Omental fat pad (tissue), 3 donors: ENCODE measurements at regions not wholly inside any gene's neighbourhood (a gene's known extent, or its start where the extent isn't known, plus 50 kb on each side); places are given as distances from the start of the nearest gene placed in this dataset.
"Not testable (repeated sequence)": the region's sequence is repeated elsewhere in the genome, so short reads cannot be mapped to it uniquely, and the experiment has no call there.

Experiments
- ATAC-seq: fragments of 150-250 bp; one replicate; pipeline ENCODE4 v1.9.1; 2016; ENCODE audit warnings: mild to moderate bottlenecking, moderate library complexity; ENCODE audit not compliant: low FRiP score
- DNase-seq: peaks from one replicate; pipeline ENCODE4 v3.0.0-alpha.2; 2019; ENCODE audit warnings: low spot score
- TF ChIP-seq, protein P1 (sequence below), 3 donors: fragments of 450-650 bp; IDR thresholded peaks; one replicate each; pipeline ENCODE4 v1.5.1; 2016 to 2017; ENCODE audit warnings: antibody characterized with exemption in 3 of 3, mild to moderate bottlenecking in 3 of 3, moderate library complexity in 2 of 3

DNA sequence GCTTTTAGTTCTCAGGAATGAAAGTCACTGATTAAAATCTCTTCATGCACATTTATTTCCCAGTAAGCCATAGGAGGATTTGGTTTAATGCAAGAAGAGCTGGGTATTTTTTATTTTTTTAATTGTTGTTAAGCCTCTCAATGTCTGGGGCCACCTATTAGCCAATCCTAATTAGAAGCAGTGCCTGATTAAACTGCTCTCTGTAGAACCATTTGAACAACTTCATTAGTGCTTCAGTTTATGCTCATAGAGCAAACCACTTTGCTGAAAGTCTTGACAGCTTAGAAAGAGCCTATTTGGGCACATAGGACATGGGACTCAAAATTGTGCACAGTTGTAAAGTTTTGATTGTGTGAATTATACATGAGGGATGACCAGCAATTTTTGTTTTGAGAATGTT lies 548.9 kb downstream of the FRK start:
- DNase-seq, result no peak

DNA sequence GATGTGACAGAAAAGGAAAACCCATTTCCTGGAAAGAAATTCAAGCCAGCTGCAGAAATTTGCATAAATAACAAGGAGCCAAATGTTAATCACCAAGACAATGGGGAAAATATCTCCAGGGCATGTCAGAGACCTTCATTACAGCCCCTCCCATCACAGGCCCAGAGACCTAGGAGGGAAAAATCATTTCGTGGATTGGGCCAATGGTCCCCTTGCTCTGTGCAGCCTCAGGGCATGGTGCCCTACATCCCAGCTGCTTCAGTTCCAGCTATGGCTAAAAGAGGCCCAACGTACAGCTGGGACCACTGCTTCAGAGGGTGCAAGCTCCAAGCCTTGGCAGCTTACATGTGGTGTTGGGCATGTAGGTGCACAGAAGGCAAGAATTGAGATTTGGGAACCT lies 558.3 kb downstream of the FRK start:
- DNase-seq, ATAC-seq: not testable (repeated sequence)

More for the DNA sequence above, 548.9 kb downstream of the FRK start:
- ATAC-seq, result no peak
- TF ChIP-seq, protein P1, sequence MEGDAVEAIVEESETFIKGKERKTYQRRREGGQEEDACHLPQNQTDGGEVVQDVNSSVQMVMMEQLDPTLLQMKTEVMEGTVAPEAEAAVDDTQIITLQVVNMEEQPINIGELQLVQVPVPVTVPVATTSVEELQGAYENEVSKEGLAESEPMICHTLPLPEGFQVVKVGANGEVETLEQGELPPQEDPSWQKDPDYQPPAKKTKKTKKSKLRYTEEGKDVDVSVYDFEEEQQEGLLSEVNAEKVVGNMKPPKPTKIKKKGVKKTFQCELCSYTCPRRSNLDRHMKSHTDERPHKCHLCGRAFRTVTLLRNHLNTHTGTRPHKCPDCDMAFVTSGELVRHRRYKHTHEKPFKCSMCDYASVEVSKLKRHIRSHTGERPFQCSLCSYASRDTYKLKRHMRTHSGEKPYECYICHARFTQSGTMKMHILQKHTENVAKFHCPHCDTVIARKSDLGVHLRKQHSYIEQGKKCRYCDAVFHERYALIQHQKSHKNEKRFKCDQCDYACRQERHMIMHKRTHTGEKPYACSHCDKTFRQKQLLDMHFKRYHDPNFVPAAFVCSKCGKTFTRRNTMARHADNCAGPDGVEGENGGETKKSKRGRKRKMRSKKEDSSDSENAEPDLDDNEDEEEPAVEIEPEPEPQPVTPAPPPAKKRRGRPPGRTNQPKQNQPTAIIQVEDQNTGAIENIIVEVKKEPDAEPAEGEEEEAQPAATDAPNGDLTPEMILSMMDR (IDR thresholded peaks at IDR 0.05), result no peak

DNA sequence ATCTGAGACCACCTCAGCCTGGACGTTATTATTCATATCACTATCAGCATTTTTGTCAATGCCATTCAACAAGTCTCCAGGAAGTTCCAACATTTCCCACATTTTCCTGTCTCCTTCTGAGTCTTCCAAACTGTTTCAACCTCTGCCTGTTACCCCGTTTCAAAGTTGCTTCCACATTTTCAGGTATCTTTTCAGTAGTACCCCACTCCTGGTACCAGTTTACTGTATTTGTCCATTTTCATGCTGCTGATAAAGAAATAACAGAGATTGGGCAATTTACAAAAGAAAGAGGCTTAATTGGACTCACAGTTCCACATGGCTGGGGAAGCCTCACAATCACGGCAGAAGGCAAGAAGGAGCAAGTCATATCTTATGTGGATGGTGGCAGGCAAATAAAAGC lies 565.5 kb downstream of the FRK start:
- ATAC-seq, result no peak
- DNase-seq, result no peak
- TF ChIP-seq, protein P1 (IDR thresholded peaks at IDR 0.05), result no peak

DNA sequence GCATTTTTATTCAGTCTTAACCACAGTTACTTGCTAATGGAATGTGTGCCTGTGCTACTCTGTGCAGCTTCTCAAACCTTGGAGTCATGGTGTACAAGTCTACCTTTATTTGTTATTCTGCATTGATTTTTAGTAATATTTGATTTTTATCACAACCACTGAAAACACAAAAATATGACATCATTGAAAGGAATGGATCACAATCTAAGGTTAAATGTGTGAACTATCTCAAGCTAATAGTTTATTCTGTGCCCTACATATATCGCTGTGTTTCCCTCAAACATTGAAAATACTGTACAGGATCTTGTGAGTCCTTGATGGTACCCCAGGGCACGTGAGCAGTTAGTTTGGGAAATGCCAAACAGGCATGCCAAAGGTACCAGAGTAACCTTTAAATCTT lies 573.4 kb downstream of the FRK start:
- ATAC-seq (no peak), DNase-seq (no peak)
- TF ChIP-seq, protein P1 (IDR thresholded peaks at IDR 0.05), result no peak

DNA sequence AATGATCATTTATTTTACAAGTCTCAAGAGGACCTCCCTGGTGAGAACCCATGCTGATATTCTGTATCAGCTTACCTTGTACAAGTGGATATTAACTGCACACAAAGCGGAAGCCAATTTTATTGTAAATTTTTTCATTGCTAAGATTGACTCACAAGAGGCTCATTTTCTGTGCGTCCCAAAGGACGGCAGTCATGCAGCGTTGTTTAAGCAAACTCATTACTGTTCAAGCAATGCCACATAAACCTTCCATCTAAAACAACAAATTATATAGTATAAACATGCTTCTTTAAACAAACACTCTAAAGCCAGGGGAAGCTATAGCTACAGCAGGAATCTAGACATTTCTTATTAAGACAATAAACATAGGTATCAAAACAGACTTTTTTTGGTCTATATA lies 575.3 kb downstream of the FRK start:
- ATAC-seq (no peak), DNase-seq (no peak)
- TF ChIP-seq, protein P1 (IDR thresholded peaks at IDR 0.05), result no peak

DNA sequence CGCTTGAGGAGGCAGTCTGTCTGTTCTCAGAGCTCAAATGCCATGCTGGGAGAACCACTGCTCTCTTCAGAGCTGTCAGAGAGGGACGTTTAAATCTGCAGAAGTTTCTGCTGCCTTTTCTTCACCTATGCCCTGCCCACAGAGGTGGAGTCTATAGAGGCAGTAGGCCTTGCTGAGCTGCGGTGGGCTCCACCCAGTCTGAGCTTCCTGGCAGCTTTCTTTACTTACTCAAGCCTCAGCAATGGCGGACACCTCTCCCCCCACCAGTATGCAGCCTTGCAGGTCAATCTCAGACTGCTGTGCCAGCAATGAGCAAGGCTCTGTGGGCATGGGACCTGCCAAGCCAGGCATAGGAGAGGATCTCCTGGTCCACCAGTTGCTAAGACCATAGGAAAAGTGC lies 580.1 kb downstream of the FRK start:
- ATAC-seq, DNase-seq: not testable (repeated sequence)

DNA sequence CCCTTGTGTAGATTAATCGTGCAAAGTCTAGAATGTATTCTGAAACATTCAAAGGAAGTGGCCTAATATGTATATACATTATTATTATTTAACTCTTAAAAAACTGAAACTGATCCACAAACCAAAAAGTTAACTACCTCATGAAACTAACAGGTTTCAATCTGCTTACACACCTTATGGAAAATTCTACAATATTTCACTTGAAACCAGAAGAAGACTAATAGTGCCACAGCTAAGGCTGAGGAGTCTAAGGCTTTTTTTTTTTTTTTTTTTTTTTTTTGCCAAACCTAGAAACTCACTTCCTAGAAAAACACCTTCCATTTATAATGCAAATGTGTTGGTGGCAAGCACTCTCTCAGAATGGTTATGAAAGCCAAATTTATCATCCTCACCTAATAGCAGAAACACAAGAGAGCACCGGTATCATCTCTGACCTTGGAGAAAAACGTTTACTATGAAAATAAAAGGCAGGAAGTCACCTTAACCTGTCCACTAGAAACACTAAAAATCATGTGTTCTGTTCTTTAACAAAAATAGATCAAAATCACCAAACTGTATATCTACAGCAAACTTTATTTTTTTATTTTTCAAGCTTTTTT lies 586.1 kb downstream of the FRK start:
- TF ChIP-seq, protein P1 (IDR thresholded peaks at IDR 0.05), result no peak
- ATAC-seq (no peak), DNase-seq (no peak)

DNA sequence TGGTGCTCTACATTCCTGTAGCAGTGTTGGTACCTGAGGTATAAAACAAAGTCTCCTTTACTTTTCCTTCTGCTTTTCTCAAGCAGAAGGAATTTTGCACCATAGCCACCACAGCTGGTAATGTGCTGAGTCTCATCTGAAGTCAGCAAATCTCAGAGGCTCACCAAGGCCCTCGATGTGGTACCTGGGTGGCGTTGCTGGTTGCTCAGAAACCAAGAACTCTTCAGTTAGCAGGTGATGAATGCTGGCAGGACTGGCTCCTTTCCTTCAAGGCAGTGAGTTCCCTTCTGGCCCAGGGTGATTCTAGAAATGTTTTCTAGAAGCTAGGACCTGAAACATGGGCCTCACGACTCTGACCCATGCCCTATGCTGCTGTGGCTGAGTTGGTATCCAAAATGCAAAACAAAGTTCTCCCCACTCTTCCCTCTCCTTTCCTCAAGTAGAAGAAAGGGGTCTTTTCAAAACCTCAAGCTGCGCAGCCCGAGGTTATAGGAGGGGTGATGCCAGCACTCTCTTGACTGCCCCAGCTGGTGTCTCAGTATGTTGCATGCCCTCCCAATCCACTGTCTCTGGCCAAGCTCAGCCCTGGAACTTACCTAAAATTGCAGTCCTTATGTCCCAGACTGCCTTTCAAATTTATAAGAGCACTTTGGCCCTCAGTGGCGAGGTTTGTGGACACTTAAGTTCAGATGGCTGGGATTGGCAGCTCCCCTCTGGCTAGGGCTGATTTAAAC lies 592.3 kb downstream of the FRK start:
- DNase-seq, result no peak
- no peak for ATAC-seq
- TF ChIP-seq, protein P1 (IDR thresholded peaks at IDR 0.05), result no peak
